ENCODE measurements at regions not wholly inside any gene's neighbourhood (a gene's known extent, or its start where the extent isn't known, plus 50 kb on each side); places are given as distances from the start of the nearest gene placed in this dataset.

- no peak for ATAC-seq
- H3K36me3 ChIP-seq = no peaks in the 10 kb centered on the region
- TF ChIP-seq CTCF (IDR thresholded peaks at IDR 0.05 in 4 of 5, conservative IDR thresholded peaks at IDR 0.05 in 1 of 5) (no peak), POLR2A (IDR thresholded peaks at IDR 0.05) (no peak)
- intact Hi-C loops (cut with DNase I; ENCODE audit: low total_unique reads) (no loop called here), in situ Hi-C loops (cut with MboI; ENCODE audit: low sequenced_read_pairs in 4 of 4) (no loop called here)
- no peak overlapping the region for H3K4me3 ChIP-seq
- no peaks in the 10 kb centered on the region for H3K9me3 ChIP-seq
- no peaks in the 10 kb centered on the region for H3K4me1 ChIP-seq
- no peaks in the 10 kb centered on the region for H3K27me3 ChIP-seq
- no peak for DNase-seq
- H3K27ac ChIP-seq = no peak overlapping the region
Measured at GRCh38 chr11:134598368-134598767, 186.3 kb upstream of the B3GAT1 start.

- in situ Hi-C loops (cut with MboI; ENCODE audit: low sequenced_read_pairs in 4 of 4) (no loop called here), intact Hi-C loops (cut with DNase I; ENCODE audit: low total_unique reads) (no loop called here)
- H3K27ac ChIP-seq = no peak overlapping the region
- H3K36me3 ChIP-seq = no peaks in the 10 kb centered on the region
- no peaks in the 10 kb centered on the region for H3K9me3 ChIP-seq
- ATAC-seq (no peak), DNase-seq (no peak)
- no peaks in the 10 kb centered on the region for H3K4me1 ChIP-seq
- no peaks in the 10 kb centered on the region for H3K27me3 ChIP-seq
- H3K4me3 ChIP-seq = no peak overlapping the region
- no peak for TF ChIP-seq CTCF (IDR thresholded peaks at IDR 0.05 in 4 of 5, conservative IDR thresholded peaks at IDR 0.05 in 1 of 5)
- no peak for TF ChIP-seq POLR2A (IDR thresholded peaks at IDR 0.05)
Measured at GRCh38 chr11:134597452-134597851, 185.4 kb upstream of the B3GAT1 start.

GRCh38 chr11:134596404-134596803 lies 184.4 kb upstream of the B3GAT1 start:
- DNase-seq (no peak), ATAC-seq (no peak)
- no peak for TF ChIP-seq CTCF (IDR thresholded peaks at IDR 0.05 in 4 of 5, conservative IDR thresholded peaks at IDR 0.05 in 1 of 5)
- no peak for TF ChIP-seq POLR2A (IDR thresholded peaks at IDR 0.05)
- H3K4me1 ChIP-seq = no peaks in the 10 kb centered on the region
- intact Hi-C loops (cut with DNase I; ENCODE audit: low total_unique reads) = no loop called here
- no peaks in the 10 kb centered on the region for H3K27me3 ChIP-seq
- in situ Hi-C loops (cut with MboI; ENCODE audit: low sequenced_read_pairs in 4 of 4) = no loop called here
- H3K27ac ChIP-seq = no peak overlapping the region
- H3K36me3 ChIP-seq = no peaks in the 10 kb centered on the region
- H3K9me3 ChIP-seq = no peaks in the 10 kb centered on the region
- no peak overlapping the region for H3K4me3 ChIP-seq

- in situ Hi-C loops (cut with MboI; ENCODE audit: low sequenced_read_pairs in 4 of 4) = no loop called here
- no peaks in the 10 kb centered on the region for H3K36me3 ChIP-seq
- TF ChIP-seq POLR2A (IDR thresholded peaks at IDR 0.05) = no peak
- no peak for TF ChIP-seq CTCF (IDR thresholded peaks at IDR 0.05 in 4 of 5, conservative IDR thresholded peaks at IDR 0.05 in 1 of 5)
- H3K4me1 ChIP-seq = no peaks in the 10 kb centered on the region
- no peak overlapping the region for H3K27ac ChIP-seq
- H3K9me3 ChIP-seq = no peaks in the 10 kb centered on the region
- intact Hi-C loops (cut with DNase I; ENCODE audit: low total_unique reads) = no loop called here
- H3K4me3 ChIP-seq = no peak overlapping the region
- peaks cover 0 to 4% (median 0%) of the 10 kb centered on the region in 3 donors for H3K27me3 ChIP-seq
- DNase-seq (no peak), ATAC-seq (no peak)
Measured at GRCh38 chr11:134592391-134592990, 180.4 kb upstream of the B3GAT1 start.

GRCh38 chr11:134591338-134591737 lies 179.3 kb upstream of the B3GAT1 start:
- in situ Hi-C loops (cut with MboI; ENCODE audit: low sequenced_read_pairs in 4 of 4) (no loop called here), intact Hi-C loops (cut with DNase I; ENCODE audit: low total_unique reads) (no loop called here)
- Histone ChIP-seq H3K27me3 (peaks cover 0 to 4% (median 0%) of the 10 kb centered on the region in 3 donors), H3K27ac (no peak overlapping the region), H3K4me1 (no peaks in the 10 kb centered on the region), H3K9me3 (no peaks in the 10 kb centered on the region), H3K4me3 (no peak overlapping the region), H3K36me3 (no peaks in the 10 kb centered on the region)
- no peak for ATAC-seq
- DNase-seq = no peak
- TF ChIP-seq POLR2A (IDR thresholded peaks at IDR 0.05) = no peak
- no peak for TF ChIP-seq CTCF (IDR thresholded peaks at IDR 0.05 in 4 of 5, conservative IDR thresholded peaks at IDR 0.05 in 1 of 5)
